ENCODE measurements at regions not wholly inside any gene's neighbourhood (a gene's known extent, or its start where the extent isn't known, plus 50 kb on each side); places are given as distances from the start of the nearest gene placed in this dataset.

- TF ChIP-seq CTCF (IDR thresholded peaks at IDR 0.05; ENCODE audit: control insufficient read depth, extremely low read depth, insufficient read depth): no peak
- no peak overlapping the region for H3K4me3 ChIP-seq (ENCODE audit: low read depth, low read length)
- DNase-seq (ENCODE audit: low read depth): peak; percentile 34
Observed at GRCh38 chr17:72518753-72519597, 398.2 kb downstream of the SOX9 start.

GRCh38 chr17:72519598-72519936, 398.7 kb downstream of the SOX9 start:
- no peak for DNase-seq (ENCODE audit: low read depth)
- no peak for TF ChIP-seq CTCF (IDR thresholded peaks at IDR 0.05; ENCODE audit: control insufficient read depth, extremely low read depth, insufficient read depth)
- no peak overlapping the region for H3K4me3 ChIP-seq (ENCODE audit: low read depth, low read length)

DNA sequence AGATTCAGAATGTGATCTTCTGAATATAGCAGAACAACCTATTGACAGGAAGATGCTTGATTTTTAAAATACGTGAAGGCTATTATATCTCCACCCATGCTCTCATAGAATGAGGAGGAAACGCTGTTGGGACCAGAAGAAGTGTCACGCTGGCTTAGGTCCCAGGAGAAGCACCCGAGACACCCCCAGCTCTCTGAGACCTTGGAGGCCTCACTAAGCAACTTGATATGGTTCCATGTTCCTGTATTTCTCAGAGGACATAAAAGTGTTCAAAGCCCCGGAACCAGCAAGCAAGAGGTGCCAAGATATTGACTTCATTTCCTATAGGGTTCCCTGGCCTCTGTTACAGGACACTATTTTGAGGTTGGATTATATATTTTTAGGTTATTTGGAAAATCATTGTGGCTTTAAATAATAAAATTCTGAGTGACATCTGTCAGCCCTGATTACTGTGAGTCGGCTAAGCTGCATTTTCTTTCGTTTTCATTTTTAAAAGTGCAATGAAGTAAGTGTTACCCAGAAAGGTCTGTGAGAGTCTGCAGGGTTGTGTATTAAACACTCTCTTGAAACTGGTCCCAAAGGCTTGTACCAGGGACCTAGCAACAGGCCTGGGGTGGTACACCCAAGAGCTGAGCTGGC, 400.0 kb downstream of the SOX9 start:
- no peak for DNase-seq (ENCODE audit: low read depth)
- no peak overlapping the region for H3K4me3 ChIP-seq (ENCODE audit: low read depth, low read length)
- no peak for TF ChIP-seq CTCF (IDR thresholded peaks at IDR 0.05; ENCODE audit: control insufficient read depth, extremely low read depth, insufficient read depth)

- no peak for DNase-seq (ENCODE audit: low read depth)
- H3K4me3 ChIP-seq (ENCODE audit: low read depth, low read length): no peak overlapping the region
- TF ChIP-seq CTCF (IDR thresholded peaks at IDR 0.05; ENCODE audit: control insufficient read depth, extremely low read depth, insufficient read depth): no peak
Observed at GRCh38 chr17:72523491-72523890, 402.7 kb downstream of the SOX9 start.

GRCh38 chr17:72525225-72526015, 404.6 kb downstream of the SOX9 start:
- DNase-seq (ENCODE audit: low read depth): no peak
- no peak for TF ChIP-seq CTCF (IDR thresholded peaks at IDR 0.05; ENCODE audit: control insufficient read depth, extremely low read depth, insufficient read depth)
- H3K4me3 ChIP-seq (ENCODE audit: low read depth, low read length): no peak overlapping the region

DNA sequence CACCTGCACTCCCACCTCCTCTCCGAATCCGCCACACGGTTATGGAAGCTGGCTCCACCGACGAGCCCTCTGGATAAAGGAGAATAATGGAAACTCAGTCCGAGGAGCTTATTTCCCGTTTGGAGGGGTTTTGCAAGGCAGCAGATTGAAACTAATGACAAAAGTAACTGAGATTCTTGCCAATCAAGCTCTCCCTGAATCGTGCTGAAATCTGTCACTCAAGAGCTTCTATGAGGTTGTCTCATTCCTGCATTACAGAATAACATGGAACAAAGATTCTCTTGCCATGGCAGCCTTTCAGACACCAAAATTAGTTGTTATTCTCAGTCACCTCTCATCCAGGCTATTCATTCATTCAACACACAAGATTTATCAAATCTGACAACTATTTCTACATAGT, 405.9 kb downstream of the SOX9 start:
- DNase-seq (ENCODE audit: low read depth): no peak
- H3K4me3 ChIP-seq (ENCODE audit: low read depth, low read length): no peak overlapping the region
- no peak for TF ChIP-seq CTCF (IDR thresholded peaks at IDR 0.05; ENCODE audit: control insufficient read depth, extremely low read depth, insufficient read depth)

Measured in LNCaP clone FGC (cell line).